ENCODE measurements at regions not wholly inside any gene's neighbourhood (a gene's known extent, or its start where the extent isn't known, plus 50 kb on each side); places are given as distances from the start of the nearest gene placed in this dataset.

DNA sequence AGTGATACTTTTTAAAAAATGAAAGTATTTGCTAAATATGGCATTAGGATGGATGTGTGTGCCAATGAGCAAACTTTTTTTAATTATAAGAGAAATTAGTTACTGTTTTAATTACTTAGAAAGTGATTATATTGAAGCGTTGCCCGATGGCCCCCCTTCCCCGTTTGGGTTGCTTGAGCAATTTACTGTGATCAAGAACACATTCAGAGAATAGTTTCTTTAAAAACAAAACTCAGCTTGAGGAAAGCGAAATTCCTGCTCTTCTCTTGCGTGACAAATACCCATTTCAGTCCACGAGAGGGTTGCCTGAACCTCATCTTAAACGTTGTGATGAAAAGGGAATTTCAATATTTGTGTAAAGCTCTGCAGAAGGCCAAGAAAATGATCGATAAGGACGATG, 234.1 kb downstream of the GATA3 start:
- H3K4me1 ChIP-seq, result no peaks in the 10 kb centered on the region
- CTCF ChIA-PET, result no interaction called here
- H3K9me3 ChIP-seq, result no peaks in the 10 kb centered on the region
- POLR2A ChIA-PET, result no interaction called here
- FAIRE-seq (no peak), ATAC-seq (no peak), DNase-seq (ENCODE audit: low read depth in 1 of 2, low spot score in 1 of 2) (no peak)
- H3K4me2 ChIP-seq, result no peak overlapping the region
- no peak overlapping the region for H3K27ac ChIP-seq
- no peak overlapping the region for H3K4me3 ChIP-seq
- TF ChIP-seq RFX5 (IDR thresholded peaks at IDR 0.05) (no peak), CBX8 (IDR thresholded peaks at IDR 0.05) (no peak), POLR2AphosphoS2 (conservative IDR thresholded peaks at IDR 0.05; ENCODE audit: low read length) (no peak), RCOR1 (IDR thresholded peaks at IDR 0.05; ENCODE audit: low read depth, low read length) (no peak), NR3C1 (IDR thresholded peaks at IDR 0.05) (no peak), MAX (IDR thresholded peaks at IDR 0.05) (no peak), KDM5A (IDR thresholded peaks at IDR 0.05) (no peak), RNF2 (IDR thresholded peaks at IDR 0.05; ENCODE audit: borderline replicate concordance, low read depth) (no peak), E2F6 (IDR thresholded peaks at IDR 0.05; ENCODE audit: borderline replicate concordance, low read depth) (no peak), ZFP36 (IDR thresholded peaks at IDR 0.05; ENCODE audit: borderline replicate concordance, partially characterized antibody) (no peak), MYC (IDR thresholded peaks at IDR 0.05; ENCODE audit: borderline replicate concordance, low read length) (no peak), CHD4 (IDR thresholded peaks at IDR 0.05; ENCODE audit: borderline replicate concordance) (no peak), GATA3 (IDR thresholded peaks at IDR 0.05; ENCODE audit: borderline replicate concordance) (no peak)
- TF ChIP-seq, protein P1, sequence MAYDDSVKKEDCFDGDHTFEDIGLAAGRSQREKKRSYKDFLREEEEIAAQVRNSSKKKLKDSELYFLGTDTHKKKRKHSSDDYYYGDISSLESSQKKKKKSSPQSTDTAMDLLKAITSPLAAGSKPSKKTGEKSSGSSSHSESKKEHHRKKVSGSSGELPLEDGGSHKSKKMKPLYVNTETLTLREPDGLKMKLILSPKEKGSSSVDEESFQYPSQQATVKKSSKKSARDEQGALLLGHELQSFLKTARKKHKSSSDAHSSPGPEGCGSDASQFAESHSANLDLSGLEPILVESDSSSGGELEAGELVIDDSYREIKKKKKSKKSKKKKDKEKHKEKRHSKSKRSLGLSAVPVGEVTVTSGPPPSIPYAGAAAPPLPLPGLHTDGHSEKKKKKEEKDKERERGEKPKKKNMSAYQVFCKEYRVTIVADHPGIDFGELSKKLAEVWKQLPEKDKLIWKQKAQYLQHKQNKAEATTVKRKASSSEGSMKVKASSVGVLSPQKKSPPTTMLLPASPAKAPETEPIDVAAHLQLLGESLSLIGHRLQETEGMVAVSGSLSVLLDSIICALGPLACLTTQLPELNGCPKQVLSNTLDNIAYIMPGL (CRISPR knock-in tag; IDR thresholded peaks at IDR 0.05; ENCODE audit: borderline replicate concordance), result no peak
- TF ChIP-seq, protein P2, sequence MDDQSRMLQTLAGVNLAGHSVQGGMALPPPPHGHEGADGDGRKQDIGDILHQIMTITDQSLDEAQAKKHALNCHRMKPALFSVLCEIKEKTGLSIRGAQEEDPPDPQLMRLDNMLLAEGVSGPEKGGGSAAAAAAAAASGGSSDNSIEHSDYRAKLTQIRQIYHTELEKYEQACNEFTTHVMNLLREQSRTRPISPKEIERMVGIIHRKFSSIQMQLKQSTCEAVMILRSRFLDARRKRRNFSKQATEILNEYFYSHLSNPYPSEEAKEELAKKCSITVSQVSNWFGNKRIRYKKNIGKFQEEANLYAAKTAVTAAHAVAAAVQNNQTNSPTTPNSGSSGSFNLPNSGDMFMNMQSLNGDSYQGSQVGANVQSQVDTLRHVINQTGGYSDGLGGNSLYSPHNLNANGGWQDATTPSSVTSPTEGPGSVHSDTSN (IDR thresholded peaks at IDR 0.05), result no peak
- 74% methylated on average over 9 of the region's 9 CpGs for WGBS (ENCODE audit: missing lambda C conversion rate)

DNA sequence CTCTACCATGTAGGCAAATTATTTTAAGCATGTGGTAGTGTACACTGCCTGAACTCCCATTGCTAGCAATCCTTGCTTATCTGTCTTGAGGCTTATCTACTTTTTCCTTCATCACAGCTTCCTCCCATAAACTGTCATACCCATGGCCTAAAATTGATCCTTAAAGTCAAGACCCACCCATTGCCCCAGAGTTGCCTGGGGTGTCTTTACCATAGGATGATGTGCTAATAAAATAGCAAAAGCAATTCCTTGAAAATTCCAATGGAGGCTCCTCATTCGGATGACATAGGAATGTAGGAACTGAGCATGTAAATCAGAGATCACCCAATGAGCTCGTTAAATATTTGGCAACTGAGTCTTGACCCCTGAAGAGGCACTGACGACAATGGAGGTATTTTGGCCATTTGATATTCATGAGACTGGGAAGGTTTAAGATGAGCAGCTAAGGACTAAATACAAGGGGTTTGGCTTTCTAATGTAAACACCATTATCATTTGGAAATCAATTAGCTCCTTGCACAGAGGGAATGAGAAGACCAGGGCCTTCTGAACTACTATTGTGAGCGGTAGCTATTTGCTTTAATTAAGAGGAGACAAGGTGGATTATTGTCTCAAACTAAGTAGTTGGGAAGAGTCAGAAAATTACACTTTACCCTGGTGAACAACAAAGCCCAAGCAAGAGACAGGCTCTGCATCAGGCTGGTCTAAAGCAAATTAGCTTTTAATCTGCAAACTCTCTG, 234.9 kb downstream of the GATA3 start:
- ChIA-PET POLR2A (no interaction called here), CTCF (interaction anchor here (0.6 kb wide), 1 partner anchor 61 kb away, joined by 3 read pairs; no protein-coding TSS in a partner anchor)
- no peak for ATAC-seq
- no peak overlapping the region for H3K4me3 ChIP-seq
- TF ChIP-seq ZFP36 (IDR thresholded peaks at IDR 0.05; ENCODE audit: borderline replicate concordance, partially characterized antibody) (no peak), ESRRA (IDR thresholded peaks at IDR 0.05; ENCODE audit: borderline replicate concordance, low read length) (no peak), JUNB (IDR thresholded peaks at IDR 0.05) (no peak), SMC3 (IDR thresholded peaks at IDR 0.05) (no peak), NPAS2 (CRISPR knock-in tag; IDR thresholded peaks at IDR 0.05; ENCODE audit: borderline replicate concordance) (no peak), CHD4 (IDR thresholded peaks at IDR 0.05; ENCODE audit: borderline replicate concordance) (no peak), RAD21 (conservative IDR thresholded peaks at IDR 0.05 in 1 of 2, IDR thresholded peaks at IDR 0.05 in 1 of 2) (no peak), HOXA7 (CRISPR knock-in tag; IDR thresholded peaks at IDR 0.05) (no peak), CEBPB (IDR thresholded peaks at IDR 0.05) (no peak), HEYL (CRISPR knock-in tag; IDR thresholded peaks at IDR 0.05) (no peak), CBX8 (IDR thresholded peaks at IDR 0.05) (no peak), NFE2L2 (conservative IDR thresholded peaks at IDR 0.05; ENCODE audit: low read length) (no peak), GATA3 (IDR thresholded peaks at IDR 0.05; ENCODE audit: borderline replicate concordance) (no peak), CBX2 (IDR thresholded peaks at IDR 0.05; ENCODE audit: borderline replicate concordance, low read depth) (no peak), HOXB5 (CRISPR knock-in tag; IDR thresholded peaks at IDR 0.05) (no peak)
- TF ChIP-seq, protein P3, sequence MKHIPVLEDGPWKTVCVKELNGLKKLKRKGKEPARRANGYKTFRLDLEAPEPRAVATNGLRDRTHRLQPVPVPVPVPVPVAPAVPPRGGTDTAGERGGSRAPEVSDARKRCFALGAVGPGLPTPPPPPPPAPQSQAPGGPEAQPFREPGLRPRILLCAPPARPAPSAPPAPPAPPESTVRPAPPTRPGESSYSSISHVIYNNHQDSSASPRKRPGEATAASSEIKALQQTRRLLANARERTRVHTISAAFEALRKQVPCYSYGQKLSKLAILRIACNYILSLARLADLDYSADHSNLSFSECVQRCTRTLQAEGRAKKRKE (CRISPR knock-in tag; IDR thresholded peaks at IDR 0.05; ENCODE audit: low read depth), result no peak
- TF ChIP-seq, protein P2 (IDR thresholded peaks at IDR 0.05), result no peak
- TF ChIP-seq, protein P4, sequence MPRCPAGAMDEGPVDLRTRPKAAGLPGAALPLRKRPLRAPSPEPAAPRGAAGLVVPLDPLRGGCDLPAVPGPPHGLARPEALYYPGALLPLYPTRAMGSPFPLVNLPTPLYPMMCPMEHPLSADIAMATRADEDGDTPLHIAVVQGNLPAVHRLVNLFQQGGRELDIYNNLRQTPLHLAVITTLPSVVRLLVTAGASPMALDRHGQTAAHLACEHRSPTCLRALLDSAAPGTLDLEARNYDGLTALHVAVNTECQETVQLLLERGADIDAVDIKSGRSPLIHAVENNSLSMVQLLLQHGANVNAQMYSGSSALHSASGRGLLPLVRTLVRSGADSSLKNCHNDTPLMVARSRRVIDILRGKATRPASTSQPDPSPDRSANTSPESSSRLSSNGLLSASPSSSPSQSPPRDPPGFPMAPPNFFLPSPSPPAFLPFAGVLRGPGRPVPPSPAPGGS (IDR thresholded peaks at IDR 0.05), result no peak
- DNase-seq (ENCODE audit: low read depth in 1 of 2, low spot score in 1 of 2), result no peak
- H3K4me1 ChIP-seq, result no peaks in the 10 kb centered on the region
- WGBS (ENCODE audit: missing lambda C conversion rate), result 77% methylated on average over 4 of the region's 4 CpGs
- no peak for FAIRE-seq
- no peaks in the 10 kb centered on the region for H3K9me3 ChIP-seq
- H3K4me2 ChIP-seq, result no peak overlapping the region
- H3K27ac ChIP-seq, result no peak overlapping the region
